GDM1 (cell line): ENCODE measurements at regions not wholly inside any gene's neighbourhood (a gene's known extent, or its start where the extent isn't known, plus 50 kb on each side); places are given as distances from the start of the nearest gene placed in this dataset.

Experiments
- DNase-seq: peaks from one replicate; lab custom pipeline; 2025; lab: John Stamatoyannopoulos, UW

GRCh38 chr20:7637184-7637583, 303.1 kb downstream of the HAO1 start:
- no peak for DNase-seq

- DNase-seq, result no peak
These were observed 290.0 kb downstream of the HAO1 start for GRCh38 chr20:7650086-7650879.

GRCh38 chr20:7654231-7654630, 286.0 kb downstream of the HAO1 start:
- DNase-seq, result no peak

- DNase-seq, result no peak
These were observed 283.4 kb downstream of the HAO1 start for GRCh38 chr20:7656687-7657467.

GRCh38 chr20:7657569-7657968, 282.7 kb downstream of the HAO1 start:
- DNase-seq, result no peak

GRCh38 chr20:7660165-7660564, 280.1 kb downstream of the HAO1 start:
- DNase-seq, result no peak

GRCh38 chr20:7665376-7665775, 274.9 kb downstream of the HAO1 start:
- no peak for DNase-seq

GRCh38 chr20:7667194-7667593, 273.1 kb downstream of the HAO1 start:
- DNase-seq, result no peak

GRCh38 chr20:7672571-7672970, 267.7 kb downstream of the HAO1 start:
- no peak for DNase-seq

- DNase-seq, result no peak
These were observed 266.4 kb downstream of the HAO1 start for GRCh38 chr20:7673841-7674240.

GRCh38 chr20:7682916-7683315, 257.3 kb downstream of the HAO1 start:
- no peak for DNase-seq

GRCh38 chr20:7687065-7687464, 253.2 kb downstream of the HAO1 start:
- no peak for DNase-seq

GRCh38 chr20:7689151-7689550, 251.1 kb downstream of the HAO1 start:
- no peak for DNase-seq

- no peak for DNase-seq
These were observed 248.5 kb downstream of the HAO1 start for GRCh38 chr20:7691647-7692269.

- DNase-seq, result no peak
These were observed 247.8 kb downstream of the HAO1 start for GRCh38 chr20:7692478-7692877.

- DNase-seq, result no peak
These were observed 246.5 kb downstream of the HAO1 start for GRCh38 chr20:7693761-7694160.

GRCh38 chr20:7695051-7695495, 245.2 kb downstream of the HAO1 start:
- DNase-seq, result no peak

- no peak for DNase-seq
These were observed 244.6 kb downstream of the HAO1 start for GRCh38 chr20:7695635-7696034.

GRCh38 chr20:7696311-7696710, 243.9 kb downstream of the HAO1 start:
- DNase-seq, result no peak

- DNase-seq, result no peak
These were observed 238.1 kb downstream of the HAO1 start for GRCh38 chr20:7702141-7702540.

GRCh38 chr20:7703551-7703961, 236.7 kb downstream of the HAO1 start:
- DNase-seq, result no peak

GRCh38 chr20:7703996-7704395, 236.3 kb downstream of the HAO1 start:
- no peak for DNase-seq

- no peak for DNase-seq
These were observed 232.1 kb downstream of the HAO1 start for GRCh38 chr20:7708112-7708511.
